SK-N-SH treated with all-trans-retinoic acid at 6 μM for 48 hours (cell line): ENCODE measurements at regions not wholly inside any gene's neighbourhood (a gene's known extent, or its start where the extent isn't known, plus 50 kb on each side); places are given as distances from the start of the nearest gene placed in this dataset.

Source experiments
- OSR1 ChIP-seq: fragments of 250-450 bp; sonication (Bioruptor Pico); IDR thresholded peaks from 2 replicates; pipeline ENCODE4 v1.8.0; 2022; ENCODE audit warnings: moderate library complexity, mild to moderate bottlenecking, inconsistent platforms
- RARB ChIP-seq: fragments of 250-450 bp; sonication (Bioruptor Pico); IDR thresholded peaks from 2 replicates; pipeline ENCODE4 v1.8.0; 2021; ENCODE audit warnings: mild to moderate bottlenecking, moderate library complexity
- ZNF565 ChIP-seq: fragments of 450-650 bp; formaldehyde crosslinking; conservative IDR thresholded peaks from 2 replicates; pipeline ENCODE4 v1.5.0; 2020; ENCODE audit warnings: low read depth, mild to moderate bottlenecking, moderate library complexity

DNA sequence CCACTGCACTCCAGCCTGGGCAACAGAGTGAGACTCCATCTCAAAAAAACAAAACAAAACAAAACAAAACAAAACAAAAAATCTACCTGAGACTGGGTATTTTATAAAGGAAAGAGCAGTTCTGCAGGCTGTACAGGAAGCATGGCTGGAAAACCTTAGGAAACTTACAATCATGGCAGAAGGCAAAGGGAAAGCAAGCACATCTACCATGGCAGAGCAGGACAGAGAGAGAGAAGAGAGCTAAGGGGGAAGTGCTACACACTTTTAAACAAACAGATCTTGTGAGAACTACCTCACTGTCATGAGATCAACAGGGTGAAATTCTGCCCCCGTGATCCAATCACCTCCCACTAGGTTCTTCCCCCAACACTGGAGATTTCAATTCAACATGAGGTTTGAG is 198.3 kb upstream of the SAMSN1 start:
- TF ChIP-seq RARB (no peak), ZNF565 (CRISPR knock-in tag) (no peak), OSR1 (no peak)
